KG1 (cell line): ENCODE measurements at regions not wholly inside any gene's neighbourhood (a gene's known extent, or its start where the extent isn't known, plus 50 kb on each side); places are given as distances from the start of the nearest gene placed in this dataset.

Experiments used
- DNase-seq: peaks from one replicate; lab custom pipeline; 2025; lab: John Stamatoyannopoulos, UW

DNA sequence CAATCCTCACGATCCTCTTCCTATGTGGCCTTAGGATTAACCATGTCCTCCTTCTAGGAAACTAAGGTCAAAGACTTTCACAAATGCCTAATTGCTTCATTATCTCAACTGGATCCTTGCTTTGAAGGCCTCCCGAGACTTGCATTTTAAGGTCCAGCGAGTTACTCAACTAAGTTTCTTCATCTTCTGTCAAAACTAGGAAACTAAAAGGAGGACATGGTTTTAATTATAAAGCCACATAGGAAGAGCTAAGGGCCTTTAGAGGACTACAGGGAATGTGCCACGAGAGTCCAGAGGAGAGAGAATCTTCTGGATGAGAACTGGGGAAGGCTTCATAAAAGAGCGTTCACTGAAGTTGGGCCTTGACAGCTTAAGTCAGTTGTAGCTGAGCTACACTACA, 87.8 kb upstream of the LPP start:
- no peak for DNase-seq

DNA sequence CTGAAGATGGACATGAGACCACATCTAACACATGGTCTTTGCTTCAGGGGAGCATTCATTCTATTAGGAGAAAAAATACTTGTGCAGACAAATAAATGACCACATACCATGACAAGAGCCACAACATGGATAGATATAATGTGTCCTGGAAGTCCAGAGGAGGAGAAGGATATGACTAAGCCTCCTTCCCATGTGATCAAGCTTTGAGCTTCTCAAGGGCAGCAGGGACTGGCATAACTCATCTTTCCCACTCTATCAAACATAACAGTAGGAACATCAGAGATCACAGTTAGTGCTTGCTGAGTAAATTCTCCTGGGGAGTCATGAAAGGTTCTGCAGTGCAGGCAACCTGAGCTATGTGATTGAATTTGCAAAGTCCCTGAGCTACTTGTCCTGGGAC, 86.0 kb upstream of the LPP start:
- DNase-seq, result no peak

DNA sequence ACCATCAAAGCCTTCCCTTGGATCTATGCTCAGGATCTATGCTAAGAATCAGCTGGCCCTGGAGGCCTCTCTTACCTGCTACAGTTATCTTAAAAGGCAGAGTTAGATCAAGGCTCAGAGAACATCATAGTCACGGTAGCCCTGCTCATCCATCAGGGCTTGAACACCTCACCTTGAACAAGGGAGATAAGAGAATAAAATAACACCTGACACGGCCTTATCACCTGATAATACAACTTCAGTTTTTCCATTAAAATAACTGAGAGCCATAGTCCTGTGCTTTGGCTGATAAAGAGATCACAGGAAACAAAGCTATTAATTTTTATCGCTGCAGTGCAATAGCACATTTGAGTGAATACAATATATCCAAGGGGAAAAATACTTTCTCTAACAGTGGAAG, 85.6 kb upstream of the LPP start:
- DNase-seq, result no peak

DNA sequence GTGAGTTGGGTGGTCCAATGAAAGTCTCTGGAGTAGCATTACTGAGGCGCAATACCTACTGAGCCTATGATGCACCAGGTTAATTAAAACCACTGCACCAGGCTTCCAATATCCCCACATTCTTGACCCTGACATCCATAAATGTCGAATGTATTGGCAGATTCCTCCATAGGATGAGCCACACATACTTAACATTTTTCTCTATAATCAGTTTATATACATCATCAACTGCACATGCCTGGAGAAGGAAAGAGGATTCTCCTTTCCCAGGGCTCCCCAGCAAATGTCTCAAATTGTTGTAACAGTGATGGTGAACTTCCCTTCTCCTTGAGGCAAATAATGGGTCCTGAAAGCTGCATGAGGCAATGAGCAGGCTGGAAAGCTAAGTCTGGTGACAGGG, 82.3 kb upstream of the LPP start:
- no peak for DNase-seq

DNA sequence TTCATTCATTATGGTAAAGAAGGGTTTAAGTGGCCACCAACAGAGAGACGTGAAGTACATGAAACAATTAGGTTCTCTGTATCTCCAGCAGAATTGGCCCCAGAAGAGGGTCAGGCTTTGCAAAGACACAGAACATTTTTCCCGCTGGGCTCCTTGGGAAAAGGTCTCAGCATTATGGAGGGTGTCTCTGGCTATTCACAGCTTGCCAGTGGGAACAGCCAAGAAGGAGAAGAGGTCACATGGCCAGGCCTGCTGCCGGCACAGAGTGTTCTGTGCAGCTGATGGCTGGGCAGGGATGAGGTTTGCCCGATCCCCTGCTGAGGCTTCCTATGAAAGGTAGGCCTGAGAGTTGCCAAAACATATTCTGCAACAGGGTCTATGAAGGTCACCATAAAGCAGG, 77.8 kb upstream of the LPP start:
- no peak for DNase-seq

DNA sequence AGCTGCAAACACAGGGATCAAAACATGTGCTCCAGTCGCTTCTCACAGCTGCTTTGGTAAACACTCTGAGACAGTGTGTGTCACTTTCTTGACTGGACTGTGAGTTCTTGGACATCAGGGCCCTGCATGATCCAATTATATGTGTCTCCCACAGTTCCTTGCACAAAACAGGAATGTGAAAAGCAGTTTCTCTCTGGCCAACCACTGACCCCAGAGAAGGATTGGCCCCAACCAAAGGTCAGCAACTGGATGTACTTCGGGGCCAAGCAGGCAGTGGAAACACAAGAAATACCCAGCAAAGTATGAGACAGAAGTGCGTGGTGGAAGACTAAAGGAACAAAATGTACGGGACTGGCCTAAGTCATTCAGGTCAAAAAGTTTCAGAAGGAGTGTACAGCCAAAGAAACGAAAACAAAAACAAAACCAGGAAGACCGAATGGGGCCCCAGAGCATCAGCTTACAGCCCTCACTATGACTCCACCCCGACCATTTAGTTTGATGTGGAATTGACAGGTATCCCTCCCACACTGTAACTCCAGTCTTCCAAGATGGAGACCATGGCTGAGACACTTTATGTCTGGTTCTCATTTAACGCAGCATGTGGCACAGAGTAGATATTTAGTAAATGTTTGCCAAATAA, 76.7 kb upstream of the LPP start:
- no peak for DNase-seq

DNA sequence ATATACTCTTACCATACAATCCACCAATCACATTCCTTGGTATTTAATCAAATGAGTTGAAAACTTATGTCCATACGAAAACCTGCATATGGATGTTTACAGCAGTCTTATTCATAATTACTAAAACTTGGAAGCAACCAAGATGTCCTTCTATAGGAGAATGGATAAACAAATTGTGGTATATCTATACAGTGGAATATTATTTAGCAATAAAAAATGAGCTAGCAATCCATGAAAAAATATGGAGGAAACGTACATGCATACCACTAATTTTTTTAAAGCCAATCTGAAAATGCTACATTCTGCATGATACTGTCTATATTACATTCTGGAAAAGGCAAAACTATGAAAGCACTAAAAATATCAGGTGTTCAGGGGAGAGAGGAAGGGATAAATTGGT, 73.9 kb upstream of the LPP start:
- DNase-seq, result no peak

DNA sequence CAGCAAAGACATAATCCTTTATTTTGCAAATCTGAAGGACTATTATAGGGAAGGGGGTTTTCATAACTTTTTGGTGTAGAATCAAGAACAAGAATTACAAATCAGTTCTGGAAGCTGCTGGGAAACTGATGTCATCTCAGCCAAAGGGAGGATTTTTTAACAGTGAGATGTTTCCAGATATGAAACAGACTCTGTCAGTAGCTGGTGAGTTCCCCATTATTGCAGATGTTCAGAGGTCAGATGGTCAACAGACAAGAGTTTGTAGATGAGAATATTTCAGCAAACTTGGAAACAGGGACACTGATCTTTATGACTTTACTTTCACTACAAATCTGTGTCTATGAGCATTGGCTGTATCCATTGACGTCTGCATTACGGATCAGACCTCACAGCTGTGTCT, 71.9 kb upstream of the LPP start:
- no peak for DNase-seq

DNA sequence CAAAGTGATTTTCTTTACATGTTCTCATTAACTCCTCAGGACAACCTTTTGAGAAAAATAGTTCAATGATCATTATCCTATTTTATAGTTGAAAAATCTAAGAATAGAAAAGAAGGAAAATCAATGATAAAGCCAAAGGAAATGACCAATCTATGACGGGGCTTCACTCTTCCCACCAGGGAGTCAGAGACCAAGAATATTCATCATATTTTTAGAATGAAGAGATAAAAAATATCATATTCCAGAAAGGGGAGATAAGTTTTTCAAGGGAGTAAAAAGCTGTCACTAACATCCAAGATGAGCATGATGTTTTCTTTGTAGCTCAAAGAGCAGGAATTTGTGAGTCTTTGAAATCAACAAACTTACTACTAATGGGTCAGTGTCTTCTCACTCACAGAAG, 71.5 kb upstream of the LPP start:
- no peak for DNase-seq

DNA sequence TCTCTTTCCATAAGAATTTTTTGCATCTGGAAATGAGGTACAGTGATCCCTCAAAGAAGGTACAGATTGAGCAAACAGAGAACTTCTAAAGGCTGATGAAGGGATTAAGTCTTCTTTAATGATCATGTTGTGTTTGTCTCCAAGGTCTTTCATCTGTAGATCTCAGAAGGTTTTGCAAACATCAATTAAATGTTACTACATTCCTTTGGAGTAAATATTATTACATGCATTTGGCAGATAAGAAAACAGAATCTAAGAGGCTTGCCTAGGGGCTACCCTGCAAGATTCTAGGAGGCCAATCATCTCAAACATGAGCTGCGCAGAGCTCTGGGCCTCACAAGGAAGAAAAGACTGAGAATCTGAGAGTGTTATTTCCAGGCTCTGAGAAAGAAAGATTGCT, 70.9 kb upstream of the LPP start:
- no peak for DNase-seq

DNA sequence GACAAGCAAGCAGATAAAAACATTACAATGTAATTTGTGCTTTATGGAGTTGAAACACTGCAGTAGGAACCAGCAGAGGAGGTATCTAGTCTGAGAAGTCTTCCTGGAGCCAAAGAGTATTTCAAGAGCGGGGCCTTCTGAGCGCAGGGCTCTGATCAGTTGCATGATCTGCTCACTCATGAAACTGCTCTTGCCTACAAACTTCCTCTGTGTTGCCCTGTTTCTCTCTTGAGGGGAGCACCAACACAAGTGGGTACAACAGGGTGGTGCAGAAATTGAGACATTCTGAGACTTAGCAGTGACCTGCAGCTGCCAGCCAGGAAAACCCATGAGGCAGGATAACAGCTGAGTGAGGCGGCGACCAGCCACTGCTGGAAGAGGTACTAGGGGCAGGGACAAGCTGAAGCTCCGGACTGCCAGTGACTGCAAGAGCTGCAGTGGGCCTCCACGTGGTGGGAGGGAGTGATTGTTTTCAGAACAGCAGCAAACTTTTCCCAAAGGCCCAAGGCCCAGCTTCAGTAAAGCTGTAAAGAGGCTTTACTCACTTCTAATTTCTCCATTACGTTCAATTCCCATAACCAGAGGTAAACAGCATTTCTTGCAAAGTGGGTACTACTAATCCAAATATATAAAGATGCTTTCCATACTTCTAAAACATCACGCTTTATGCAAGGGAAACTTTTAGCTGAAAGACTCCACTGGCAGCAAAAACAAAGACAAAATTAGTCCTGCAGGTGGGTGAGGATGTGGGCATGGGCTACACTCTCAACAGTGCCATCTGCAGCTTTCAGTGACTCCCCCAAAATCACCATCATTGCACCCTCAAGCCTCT, 69.0 kb upstream of the LPP start:
- no peak for DNase-seq

DNA sequence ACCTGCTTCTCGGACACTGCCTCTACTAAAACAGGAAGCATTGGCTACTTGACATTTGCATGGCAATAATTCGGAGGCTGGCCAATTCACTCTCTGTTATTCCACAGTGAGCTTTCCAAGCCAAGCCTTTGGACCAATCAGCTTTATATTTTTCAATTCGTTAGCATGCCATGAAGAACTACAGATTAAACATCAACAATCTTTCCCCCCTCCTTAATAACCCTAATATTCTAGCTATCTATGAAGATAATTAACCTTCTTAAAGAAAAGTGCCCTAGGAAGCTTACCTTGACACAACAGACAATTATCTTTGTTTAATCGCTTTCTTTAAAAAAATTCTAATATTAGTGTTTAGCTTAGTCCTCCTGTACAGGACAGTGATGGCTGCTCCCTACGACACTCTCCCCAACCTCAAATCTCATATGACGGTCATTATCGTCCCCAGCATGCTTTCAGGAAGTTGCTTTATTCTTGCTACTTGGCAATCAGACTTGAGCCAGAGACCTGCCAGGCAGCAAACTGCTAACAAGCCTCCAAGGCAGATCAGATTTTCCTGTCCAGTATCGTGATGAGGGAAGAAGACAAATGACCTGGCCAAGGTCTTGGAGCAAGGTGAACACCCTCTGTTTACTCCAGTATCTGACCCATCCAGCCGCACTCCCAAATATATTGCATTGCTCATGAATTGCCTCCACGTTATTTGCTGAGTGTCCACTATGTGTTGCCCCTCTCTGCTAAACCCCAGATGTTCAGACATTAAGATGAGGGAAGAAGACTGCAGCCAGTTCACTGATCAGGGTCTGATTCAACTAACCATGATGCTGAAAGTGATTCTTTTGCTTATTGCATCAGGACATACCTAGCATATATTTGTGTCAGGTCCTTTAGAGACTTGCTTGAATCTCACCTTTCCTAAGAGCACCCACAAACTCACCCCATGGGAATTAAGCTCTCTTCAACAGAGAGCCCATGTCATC, 68.1 kb upstream of the LPP start:
- no peak for DNase-seq

DNA sequence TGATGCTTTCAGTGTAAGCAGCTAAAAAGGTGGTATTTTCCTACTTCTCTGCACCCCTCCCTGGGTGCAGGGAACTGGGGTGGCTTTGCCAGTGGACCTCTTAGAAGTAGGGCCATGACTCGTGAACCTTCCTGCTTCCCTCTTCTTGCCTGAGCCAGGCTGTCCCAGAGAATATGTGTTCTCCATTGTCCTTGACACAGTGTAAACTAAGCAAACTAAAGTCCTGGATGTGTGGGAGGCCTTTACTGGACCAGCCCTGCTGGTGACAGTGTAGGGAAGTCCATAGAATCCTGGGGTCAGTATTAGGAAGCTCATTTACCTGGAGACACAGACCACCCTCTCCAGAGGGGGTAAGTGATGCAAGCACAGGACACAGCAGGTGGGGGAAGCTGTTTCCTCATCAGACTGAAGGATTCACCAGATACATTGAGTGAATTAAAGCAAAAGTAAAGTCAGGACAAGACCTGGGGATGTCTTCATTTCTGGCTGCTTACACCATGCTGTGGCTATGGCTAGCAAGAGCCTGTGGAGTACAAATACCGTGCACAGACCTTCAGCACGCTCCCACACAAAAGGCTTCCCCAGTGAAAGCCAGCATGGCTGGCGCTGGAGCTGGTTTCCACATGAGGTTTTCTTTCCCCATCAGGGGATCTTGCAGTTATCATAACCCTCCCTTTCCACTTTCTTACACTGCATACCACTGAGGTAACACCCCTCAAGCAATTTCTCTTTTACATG, 64.8 kb upstream of the LPP start:
- DNase-seq, result no peak

DNA sequence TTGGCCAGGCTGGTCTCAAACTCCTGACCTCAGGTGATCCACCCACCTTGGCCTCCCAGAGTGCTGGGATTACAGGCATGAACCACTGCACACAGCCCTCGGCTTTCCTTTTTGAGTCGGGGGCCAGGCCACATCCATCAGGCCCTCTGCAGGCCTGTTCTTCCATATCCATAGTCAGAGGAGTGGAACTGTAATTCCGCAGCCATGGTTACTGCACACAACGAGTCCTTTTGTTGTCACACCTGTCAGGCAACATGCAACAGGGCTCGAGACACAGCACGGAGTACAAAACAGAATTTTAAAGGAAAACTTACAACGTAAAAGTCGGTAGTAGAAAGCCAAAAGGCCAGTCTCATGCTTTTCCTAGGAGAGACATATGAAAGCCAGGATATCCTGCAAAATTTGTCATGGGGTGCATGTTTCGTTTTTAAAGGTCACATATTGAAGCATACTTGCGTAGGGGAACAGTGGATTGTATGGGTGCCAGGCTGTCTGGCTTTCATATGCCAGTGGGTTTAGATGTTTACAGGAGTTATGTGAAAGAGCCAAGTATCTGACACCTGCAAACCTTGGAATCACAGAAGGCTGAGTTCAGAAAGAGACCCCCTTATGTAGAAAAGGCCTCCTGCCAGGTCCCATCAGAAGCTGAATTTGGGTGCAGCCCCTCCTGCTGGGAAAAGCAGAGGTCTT, 63.2 kb upstream of the LPP start:
- no peak for DNase-seq

DNA sequence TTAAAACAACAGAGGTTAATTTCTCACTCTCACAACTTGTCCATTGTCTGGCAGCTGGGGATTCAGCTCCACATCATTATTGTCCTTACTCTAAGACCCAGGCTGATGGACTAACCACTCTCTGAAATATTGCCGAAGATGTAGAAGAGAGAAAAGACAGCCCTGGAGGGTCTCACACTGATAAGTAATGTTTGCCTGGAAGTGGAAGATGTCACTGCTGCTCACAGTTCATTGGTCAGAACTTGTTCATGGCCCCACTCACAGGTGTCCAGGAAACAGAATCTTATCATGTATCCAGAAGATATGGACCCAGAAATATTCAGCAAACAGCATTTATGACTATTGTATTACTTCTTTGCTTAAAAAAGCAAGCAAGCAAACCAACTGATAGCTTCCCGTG, 62.2 kb upstream of the LPP start:
- no peak for DNase-seq

DNA sequence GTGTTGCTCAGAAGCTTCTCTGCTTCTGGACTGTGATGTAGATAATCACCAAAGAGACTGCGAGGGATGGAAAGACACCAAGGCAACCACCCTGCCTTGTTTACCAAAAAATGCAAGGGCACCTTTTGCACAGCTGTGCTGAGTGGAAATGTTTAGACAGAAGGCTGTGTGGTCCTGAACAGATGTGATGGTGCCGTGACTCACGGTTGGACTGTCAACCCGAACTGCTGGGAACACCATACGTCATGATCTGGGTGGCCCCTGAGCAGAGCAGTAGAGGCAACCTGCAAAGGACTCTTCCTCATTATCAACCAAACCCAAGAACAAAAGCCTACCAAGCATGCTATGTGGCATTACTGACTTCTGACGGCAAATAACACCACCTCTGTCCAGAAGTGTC, 61.3 kb upstream of the LPP start:
- DNase-seq, result no peak

DNA sequence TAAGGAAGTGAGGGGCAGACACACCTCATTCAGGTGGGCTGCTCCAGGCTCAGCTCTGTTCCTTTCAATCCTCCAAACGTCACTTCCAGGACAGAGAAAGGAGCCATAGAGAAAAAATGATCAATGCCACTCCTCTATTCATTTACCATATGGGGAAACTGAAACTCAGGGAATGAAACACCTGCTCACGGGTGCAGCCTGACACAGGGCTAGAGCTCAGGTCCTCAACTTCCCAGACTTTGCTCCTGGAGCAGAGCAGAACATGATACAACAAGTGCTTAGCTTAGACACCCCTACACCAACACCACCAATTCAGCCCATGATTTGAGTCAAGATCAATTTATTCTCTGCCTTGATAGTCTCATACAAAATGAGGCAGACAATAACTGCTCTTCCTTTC, 58.5 kb upstream of the LPP start:
- no peak for DNase-seq

DNA sequence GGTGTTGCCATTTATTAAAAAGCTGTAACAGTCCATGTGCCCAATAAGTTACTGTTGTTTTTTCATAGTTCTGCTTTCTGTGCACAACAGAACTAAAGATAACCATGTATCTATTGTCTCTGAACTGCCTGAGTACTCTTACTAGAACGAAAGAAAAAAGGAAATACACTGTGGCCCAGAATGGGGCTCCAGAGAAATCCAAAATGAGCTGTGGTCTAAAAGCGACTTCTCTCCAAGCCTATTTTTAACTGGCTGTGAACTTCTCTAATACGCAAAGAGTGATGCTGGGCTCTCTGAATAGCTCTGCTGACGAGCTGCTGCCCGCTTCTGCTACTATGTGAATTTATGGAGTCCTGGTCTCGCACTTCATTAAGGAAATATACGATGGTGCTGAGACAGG, 56.2 kb upstream of the LPP start:
- no peak for DNase-seq

DNA sequence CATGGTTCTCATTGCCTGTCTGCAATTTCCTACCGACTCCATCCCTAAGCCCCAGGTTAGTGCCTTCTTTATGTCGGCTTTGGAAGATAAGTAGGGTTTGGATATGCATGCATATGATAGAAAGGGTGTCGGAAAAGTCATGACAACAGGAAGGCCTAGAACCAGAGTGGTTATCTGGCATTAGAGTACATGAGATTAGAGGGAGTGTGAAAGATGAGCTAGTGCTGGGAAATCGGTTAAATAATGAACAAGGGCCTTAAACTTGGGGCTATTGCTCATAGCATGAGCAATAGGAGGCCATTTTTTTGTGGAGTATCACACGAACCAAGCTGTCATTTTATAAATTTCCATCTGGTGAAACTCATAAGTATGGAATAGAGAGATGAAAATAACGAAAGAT, 54.0 kb upstream of the LPP start:
- DNase-seq, result no peak

DNA sequence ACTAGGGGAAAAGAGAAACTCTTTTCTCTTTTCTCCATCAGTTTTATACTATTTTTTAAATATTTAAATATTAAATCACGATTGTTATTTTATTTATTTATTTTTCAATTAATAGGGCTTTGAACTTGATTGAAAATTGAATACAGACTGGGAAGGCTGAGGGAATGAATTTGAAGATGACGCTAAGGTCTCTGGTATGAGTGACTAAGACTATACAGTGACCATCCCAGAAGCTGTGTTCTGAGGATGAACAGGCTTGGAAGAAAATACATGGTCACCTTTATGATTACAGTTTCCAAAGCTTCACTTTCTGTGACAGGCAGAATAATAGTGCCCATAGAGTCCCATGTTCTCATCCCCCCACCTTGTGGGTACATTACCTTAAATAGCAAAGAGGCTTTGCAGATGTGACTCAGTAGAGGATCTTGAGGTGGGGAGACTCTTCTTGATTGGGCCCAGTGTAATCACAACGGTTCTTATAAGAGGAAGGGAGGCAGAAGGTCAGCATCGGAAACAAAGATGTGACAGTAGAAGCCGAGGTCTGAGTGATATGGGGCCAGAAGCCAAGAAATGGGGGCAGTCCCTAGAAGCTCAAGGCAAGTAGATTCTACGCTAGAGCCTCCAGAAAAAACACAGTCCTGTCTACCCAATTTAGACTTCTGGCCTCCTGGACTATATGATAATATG, 51.0 kb upstream of the LPP start:
- DNase-seq, result no peak

DNA sequence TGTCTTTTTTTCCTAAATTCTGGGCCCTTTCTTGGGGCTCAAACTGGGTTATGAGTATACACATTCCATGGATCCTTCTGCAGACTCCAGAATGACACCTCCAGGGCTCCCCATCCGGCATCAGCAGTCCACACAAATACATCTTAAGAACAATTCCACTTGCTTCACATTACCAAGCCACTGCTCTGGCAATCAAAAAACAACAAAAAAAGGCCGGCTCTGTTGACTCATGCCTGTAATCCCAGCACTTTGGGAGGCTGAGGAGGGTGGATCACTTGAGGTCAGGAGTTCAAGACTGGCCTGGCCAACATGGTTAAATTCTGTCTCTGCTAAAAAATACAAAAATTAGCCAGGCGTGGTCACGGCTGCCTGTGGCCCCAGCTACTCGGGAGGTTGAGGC, 49.9 kb upstream of the LPP start:
- no peak for DNase-seq
